ENCODE measurements at regions not wholly inside any gene's neighbourhood (a gene's known extent, or its start where the extent isn't known, plus 50 kb on each side); places are given as distances from the start of the nearest gene placed in this dataset.

- no peak for DNase-seq
These were observed 169.6 kb upstream of the GMDS start for GRCh38 chr6:2414885-2415547.

GRCh38 chr6:2412731-2413130, 167.3 kb upstream of the GMDS start:
- DNase-seq: peak; percentile 40

DNA sequence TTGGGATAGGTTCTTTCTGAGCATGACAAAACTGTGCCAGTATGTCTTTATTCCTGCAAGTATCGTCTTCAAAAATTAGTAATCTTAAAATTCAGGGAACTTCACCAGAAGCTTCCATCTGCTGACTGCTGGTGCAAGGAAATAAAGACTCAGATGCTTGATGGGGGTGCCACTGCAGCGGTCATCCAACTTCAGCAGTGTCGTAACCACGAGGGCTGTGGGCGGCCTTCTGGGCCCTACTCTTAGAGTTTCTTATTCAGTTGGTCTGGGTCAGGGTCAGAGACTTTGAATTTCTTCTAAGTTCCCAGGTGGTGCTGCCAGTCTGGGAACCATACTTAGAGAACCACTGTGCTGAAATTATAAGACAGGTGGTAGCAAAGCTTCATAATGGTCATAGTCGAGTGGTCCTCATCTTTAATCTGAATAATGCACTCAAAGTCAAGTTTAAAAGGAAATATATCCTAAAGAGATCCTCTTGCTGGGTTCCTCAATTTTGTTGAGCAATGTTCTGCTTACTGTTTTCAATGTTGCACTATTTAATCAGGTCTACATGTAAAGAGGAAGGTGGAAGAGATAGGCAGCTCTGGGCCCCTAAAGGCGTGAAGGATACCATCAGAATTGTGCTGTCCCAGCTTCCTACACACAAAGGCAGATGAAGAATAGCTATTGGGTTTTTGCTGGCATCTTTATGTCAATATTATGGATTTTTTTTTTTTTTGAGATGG, 165.4 kb upstream of the GMDS start:
- DNase-seq: no peak

DNA sequence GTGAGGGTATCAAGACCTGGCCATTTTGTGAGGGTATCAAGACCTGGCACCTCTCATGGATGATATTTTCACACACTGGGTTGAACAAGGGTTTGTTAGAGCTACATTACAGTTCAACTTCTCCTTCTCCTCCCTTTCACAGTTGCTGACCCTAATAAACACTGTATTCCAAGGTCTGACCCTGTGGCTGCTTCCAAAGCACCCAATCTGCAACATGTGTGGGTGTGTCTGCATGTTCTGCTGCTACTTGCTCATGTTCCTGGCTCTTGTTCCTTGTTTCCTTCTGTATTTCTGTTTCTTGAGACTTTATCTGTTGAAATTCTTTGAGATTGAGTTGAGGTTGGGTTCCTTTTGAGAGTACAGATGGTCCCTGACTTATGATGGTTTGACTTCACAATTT, 162.1 kb upstream of the GMDS start:
- DNase-seq: no peak

GRCh38 chr6:2404211-2404929, 159.0 kb upstream of the GMDS start:
- DNase-seq: no peak

DNA sequence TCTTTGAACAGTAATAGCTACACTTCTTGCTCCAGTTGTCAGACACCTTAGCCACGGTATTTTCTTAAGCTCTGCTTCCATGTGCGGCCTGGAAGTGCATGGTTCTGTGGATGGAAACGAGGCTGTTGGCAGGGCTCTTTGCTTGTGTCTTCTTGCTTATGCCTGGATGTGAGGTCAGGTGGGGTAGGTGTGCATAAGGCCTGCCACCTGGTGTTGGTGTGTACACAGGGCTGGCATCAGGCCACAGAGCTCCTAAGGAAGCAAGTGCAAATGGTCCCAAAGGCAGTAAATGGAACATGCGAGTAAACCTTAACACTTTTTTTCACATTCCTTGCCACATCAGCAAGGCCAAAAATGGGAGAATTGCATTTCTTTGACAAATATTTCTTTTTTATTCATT, 158.1 kb upstream of the GMDS start:
- DNase-seq: no peak

DNA sequence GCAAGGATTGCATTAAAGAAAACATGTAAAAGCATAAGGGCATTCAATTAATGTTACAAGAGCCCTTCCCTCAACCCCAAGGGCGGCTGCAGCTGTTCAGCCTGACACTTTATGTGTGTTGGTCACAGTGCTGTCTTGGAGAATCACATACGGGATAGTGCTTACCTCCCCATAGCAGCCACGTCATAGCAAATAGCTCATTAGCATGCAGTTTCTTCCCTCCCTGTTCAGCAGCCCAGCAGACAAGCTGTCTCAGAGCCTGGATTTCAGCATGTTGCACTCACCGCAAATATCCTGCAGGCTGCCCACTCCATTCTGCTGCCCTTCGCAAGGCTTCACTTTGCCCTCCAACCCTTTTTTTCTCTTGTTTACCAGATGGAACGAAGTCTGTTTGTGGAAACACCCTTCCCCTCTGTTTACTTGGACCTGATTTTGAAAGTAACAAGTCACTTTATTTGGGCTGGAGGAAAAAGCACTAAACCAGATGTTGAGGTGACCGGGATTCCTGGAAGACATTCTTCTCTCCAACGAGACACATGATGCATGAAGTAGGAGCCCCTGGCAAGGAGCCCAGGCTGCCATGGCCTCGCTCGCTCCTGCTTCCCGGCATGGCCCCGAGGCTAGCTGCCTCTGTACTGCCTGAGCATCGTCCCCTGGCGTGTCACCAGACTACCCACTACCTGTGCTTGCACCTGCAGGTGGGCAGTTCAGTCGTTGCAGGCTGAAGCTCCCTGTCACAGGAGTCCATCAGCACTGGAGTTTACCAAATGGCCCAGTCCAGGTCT, 151.6 kb upstream of the GMDS start:
- DNase-seq: no peak

- no peak for DNase-seq
These were observed 150.7 kb upstream of the GMDS start for GRCh38 chr6:2396042-2396657.

- no peak for DNase-seq
These were observed 143.3 kb upstream of the GMDS start for GRCh38 chr6:2388554-2389324.

- DNase-seq: no peak
These were observed 142.0 kb upstream of the GMDS start for GRCh38 chr6:2387445-2387844.

DNA sequence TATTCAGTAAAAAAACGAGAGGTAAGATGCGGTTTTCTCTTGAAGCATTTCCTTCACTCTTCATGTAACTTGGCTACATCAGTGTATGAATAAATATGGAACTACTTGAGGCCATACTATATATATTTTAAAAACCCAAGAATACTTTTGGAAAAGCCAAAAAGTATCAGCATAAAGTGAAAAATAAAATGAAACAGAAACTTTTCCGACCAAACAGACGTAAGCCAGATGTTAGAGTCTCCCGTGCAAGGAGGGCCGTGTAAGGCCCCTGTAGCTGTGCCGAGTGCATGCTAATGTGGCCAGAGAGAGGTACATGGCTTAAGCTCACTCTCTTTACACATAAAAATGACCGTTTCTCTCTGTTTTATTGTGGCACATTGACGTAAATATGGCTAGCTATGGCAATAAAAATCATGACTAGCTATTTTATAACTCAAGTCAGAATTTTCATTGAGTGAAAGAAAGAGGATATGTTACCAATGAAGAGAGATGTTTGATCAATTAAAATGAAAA, 140.1 kb upstream of the GMDS start:
- DNase-seq: no peak

GRCh38 chr6:2384528-2384927, 139.1 kb upstream of the GMDS start:
- no peak for DNase-seq

DNA sequence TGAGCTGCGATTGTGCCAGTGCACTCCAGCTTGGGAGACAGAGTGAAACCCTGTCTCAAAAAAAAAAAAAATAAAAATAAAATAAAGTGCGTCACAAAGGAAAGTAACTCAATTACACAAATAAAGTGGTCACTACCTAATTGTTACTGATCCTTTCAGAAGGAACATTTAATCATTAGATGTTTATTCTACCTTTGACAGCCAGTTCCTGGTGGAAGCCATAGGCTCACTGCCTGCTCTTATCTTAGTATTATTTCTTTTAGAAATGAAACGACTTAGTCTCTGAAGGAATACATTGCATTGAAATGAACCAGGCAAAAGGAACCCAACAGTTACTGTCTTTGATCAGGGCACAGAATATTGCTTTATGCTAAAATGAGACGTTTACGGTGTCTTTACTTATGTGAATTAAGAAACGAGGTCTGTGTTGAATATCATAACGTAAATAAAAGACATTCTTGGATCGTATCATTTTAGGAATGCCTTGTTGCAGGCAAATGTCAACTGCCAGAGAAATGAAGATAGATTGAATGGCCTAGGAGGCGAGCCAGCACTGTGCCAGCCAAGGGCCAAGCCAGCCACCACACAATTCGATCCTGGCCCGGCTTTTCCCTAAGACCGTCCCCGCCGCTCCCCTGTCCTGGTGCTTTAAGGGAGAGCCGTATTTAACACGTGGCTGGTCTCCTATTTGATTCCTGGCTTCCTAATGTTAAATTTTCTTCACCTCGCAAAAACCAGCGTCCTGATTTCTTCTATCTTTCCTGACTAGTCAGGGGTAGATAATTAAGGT, 136.7 kb upstream of the GMDS start:
- DNase-seq: no peak

DNA sequence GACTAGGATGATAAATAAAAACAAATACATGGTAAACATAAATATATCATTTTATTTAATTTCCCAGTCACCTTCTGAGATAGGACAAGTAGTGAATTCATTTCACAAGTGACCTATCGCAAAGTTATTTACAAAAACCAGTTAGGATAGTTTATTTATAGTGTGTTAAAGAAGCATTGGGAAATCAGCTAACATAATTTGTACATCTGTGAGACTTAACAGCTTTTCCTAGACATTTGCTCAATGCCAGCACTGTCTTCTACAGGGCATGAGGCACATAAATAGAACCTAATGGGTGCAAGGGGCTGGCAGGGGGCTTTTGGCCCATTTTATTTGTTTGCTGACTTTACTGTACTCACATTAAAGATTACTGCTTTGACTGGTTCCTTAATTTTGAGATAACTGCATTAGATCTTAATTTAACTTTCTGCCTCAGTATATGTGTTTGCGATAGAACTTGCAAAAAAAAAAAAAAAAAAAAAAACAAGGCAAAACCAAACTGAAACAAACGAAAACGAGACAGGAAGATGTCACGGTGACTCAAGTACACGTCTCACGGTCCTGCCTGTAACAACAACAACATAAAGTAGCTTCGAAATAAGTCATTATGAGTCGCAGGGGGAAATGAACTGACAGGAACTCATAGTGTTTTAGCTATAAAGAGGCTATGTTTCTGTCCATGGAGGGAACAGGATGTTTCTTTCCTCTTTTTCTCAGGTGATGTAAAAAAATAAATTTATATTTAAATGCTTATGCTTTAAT, 133.7 kb upstream of the GMDS start:
- no peak for DNase-seq

GRCh38 chr6:2378046-2378657, 132.7 kb upstream of the GMDS start:
- no peak for DNase-seq

- DNase-seq: no peak
These were observed 131.3 kb upstream of the GMDS start for GRCh38 chr6:2376429-2377355.

DNA sequence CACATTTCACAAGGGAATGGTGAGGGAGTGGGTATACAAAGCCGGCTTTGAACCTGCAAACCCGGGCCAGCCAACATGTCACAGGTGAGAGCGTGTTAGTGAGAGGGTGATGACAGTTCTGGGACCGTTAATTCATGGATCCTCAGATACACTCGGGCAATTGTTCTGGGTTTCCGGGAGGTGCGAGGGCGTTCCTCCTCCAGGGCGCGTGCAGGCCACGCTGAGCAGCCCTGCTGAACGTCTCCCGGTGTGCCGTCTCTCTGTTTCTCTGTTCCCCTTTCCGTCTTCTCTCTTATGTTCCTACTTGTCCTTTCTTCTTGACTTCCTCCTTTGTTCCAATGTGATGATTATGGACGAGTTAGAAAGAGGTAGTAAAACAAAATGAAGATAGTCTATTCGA, 130.0 kb upstream of the GMDS start:
- DNase-seq: no peak

DNA sequence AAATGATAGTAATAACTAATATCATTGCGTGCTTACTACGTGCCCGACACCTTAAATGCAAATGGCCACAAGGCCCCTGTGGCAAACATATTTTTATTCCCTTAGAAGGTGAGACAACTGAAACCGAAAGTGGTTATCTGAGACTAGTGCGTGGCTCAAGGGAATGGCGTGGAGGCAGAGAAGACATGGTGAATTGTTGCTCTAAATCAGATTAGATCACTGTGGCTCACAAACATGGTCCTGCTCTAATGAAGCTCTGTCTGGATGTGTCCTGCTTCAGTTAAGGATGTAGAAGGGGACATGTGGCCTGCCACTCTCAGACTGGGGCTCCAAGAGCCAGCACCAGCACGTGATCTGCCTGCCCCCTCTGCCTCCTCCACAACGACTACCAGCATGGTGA, 124.2 kb upstream of the GMDS start:
- no peak for DNase-seq

DNA sequence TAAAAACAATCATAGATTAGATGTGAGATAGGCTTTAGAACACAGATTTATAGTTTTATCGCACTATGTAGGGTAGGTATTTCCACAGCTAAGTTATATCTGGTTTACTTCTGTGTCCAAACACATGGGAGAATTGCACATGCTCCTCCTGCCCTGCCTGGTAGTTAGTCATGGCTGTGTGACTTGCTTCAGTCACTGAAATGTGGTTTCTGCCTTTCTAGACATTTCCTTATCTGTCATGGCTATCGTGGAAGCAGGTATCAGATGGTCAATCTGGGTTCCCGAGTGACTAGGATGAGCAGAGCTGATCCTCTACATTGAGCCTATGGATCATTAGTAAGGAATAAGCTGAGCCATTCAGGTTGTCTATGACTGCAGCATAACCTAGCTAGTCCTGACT, 117.8 kb upstream of the GMDS start:
- DNase-seq: no peak

Measured in NCI-H226 (cell line).